Neutrophil (primary cell): ENCODE measurements at regions not wholly inside any gene's neighbourhood (a gene's known extent, or its start where the extent isn't known, plus 50 kb on each side); places are given as distances from the start of the nearest gene placed in this dataset.

Experiments used
- H3K27ac ChIP-seq: fragments of 200-600 bp; sonication (generic); 2 replicates; pipeline ENCODE4 v1.5.1; 2016; ENCODE audit warnings: mild to moderate bottlenecking, moderate library complexity
- H3K27me3 ChIP-seq: fragments of 200-600 bp; sonication (generic); 2 replicates; pipeline ENCODE4 v1.6.0; 2016; ENCODE audit warnings: mild to moderate bottlenecking
- H3K36me3 ChIP-seq: fragments of 200-600 bp; sonication (generic); 2 replicates; pipeline ENCODE4 v1.5.1; 2017
- H3K4me1 ChIP-seq, 2 experiments: fragments of 200-600 bp in 1 of 2; sonication (generic) in 1 of 2; 1 replicate in 1 of 2; 2 replicates in 1 of 2; pipeline versions ENCODE4 v1.5.1 to v1.6.1; 2013 to 2016; ENCODE audit warnings: low read depth in 1 of 2, low read length in 1 of 2, mild to moderate bottlenecking in 1 of 2, moderate library complexity in 1 of 2; ENCODE audit not compliant: control insufficient read depth in 1 of 2, insufficient read depth in 1 of 2
- H3K4me3 ChIP-seq, 2 experiments: fragments of 200-600 bp in 1 of 2; sonication (generic) in 1 of 2; 1 replicate in 1 of 2; 2 replicates in 1 of 2; pipeline ENCODE4 v1.5.1; 2013 to 2016; ENCODE audit warnings: low read depth in 1 of 2, low read length in 1 of 2, mild to moderate bottlenecking in 1 of 2, moderate library complexity in 1 of 2
- H3K9me3 ChIP-seq: fragments of 200-600 bp; sonication (generic); 2 replicates; pipeline ENCODE4 v1.5.1; 2016
- CTCF ChIP-seq: fragments of 200-600 bp; sonication (generic); IDR thresholded peaks from 2 replicates; pipeline ENCODE4 v1.5.1; 2016; ENCODE audit warnings: antibody characterized with exemption

- no peaks in the 10 kb centered on the region for H3K9me3 ChIP-seq
- no peaks in the 10 kb centered on the region for H3K4me1 ChIP-seq
- H3K27me3 ChIP-seq: no peaks in the 10 kb centered on the region
- no peak overlapping the region for H3K4me3 ChIP-seq
- no peaks in the 10 kb centered on the region for H3K36me3 ChIP-seq
- no peak for TF ChIP-seq CTCF
- H3K27ac ChIP-seq: no peak overlapping the region
These were observed 474.3 kb downstream of the TBC1D22A start for GRCh38 chr22:47236718-47237117.

GRCh38 chr22:47236161-47236560, 473.7 kb downstream of the TBC1D22A start:
- H3K36me3 ChIP-seq: no peaks in the 10 kb centered on the region
- TF ChIP-seq CTCF: no peak
- no peaks in the 10 kb centered on the region for H3K27me3 ChIP-seq
- no peak overlapping the region for H3K4me3 ChIP-seq
- H3K27ac ChIP-seq: no peak overlapping the region
- no peaks in the 10 kb centered on the region for H3K9me3 ChIP-seq
- no peaks in the 10 kb centered on the region for H3K4me1 ChIP-seq

- Histone ChIP-seq H3K9me3 (no peaks in the 10 kb centered on the region), H3K36me3 (no peaks in the 10 kb centered on the region), H3K27ac (no peak overlapping the region), H3K27me3 (no peaks in the 10 kb centered on the region), H3K4me1 (no peaks in the 10 kb centered on the region), H3K4me3 (no peak overlapping the region)
- TF ChIP-seq CTCF: no peak
These were observed 471.1 kb downstream of the TBC1D22A start for GRCh38 chr22:47233316-47234243.

- Histone ChIP-seq H3K27ac (no peak overlapping the region), H3K9me3 (no peaks in the 10 kb centered on the region), H3K4me1 (no peaks in the 10 kb centered on the region), H3K27me3 (no peaks in the 10 kb centered on the region), H3K36me3 (no peaks in the 10 kb centered on the region), H3K4me3 (no peak overlapping the region)
- TF ChIP-seq CTCF: no peak
These were observed 470.3 kb downstream of the TBC1D22A start for GRCh38 chr22:47232753-47233152.

- Histone ChIP-seq H3K4me1 (no peaks in the 10 kb centered on the region), H3K4me3 (no peak overlapping the region), H3K36me3 (no peaks in the 10 kb centered on the region), H3K9me3 (no peaks in the 10 kb centered on the region), H3K27ac (no peak overlapping the region), H3K27me3 (no peaks in the 10 kb centered on the region)
- TF ChIP-seq CTCF: no peak
These were observed 469.7 kb downstream of the TBC1D22A start for GRCh38 chr22:47232197-47232596.
